MCF 10A (cell line): ENCODE measurements at regions not wholly inside any gene's neighbourhood (a gene's known extent, or its start where the extent isn't known, plus 50 kb on each side); places are given as distances from the start of the nearest gene placed in this dataset.

ENCODE experiments used
- BruUV-seq: library from RNA; stranded (reverse); fragments of 400-500 nt; replicated peaks from 2 replicates; lab custom pipeline; 2021; lab: Mats Ljungman, UMichigan
- CTCF ChIA-PET: fragments of 300-600 bp; sonication (Branson Sonifier 250); formaldehyde crosslinking; extraction: SDS; loops from one replicate; lab custom pipeline; 2021; ENCODE audit warnings: antibody characterized with exemption, inconsistent platforms; lab: Yijun Ruan, JAX
- POLR2A ChIA-PET: fragments of 300-600, 350-650 bp; sonication (Branson Sonifier 250); formaldehyde crosslinking; extraction: SDS; loops from one replicate; lab custom pipeline; 2020; ENCODE audit warnings: antibody characterized with exemption, inconsistent platforms; lab: Yijun Ruan, JAX
- DNase-seq: peaks from one replicate; pipeline ENCODE4 v3.0.0-alpha.2; 2018; ENCODE audit not compliant: unreplicated experiment
- H3K27ac Mint-ChIP-seq: one replicate; pipeline ENCODE4 v1.8.0; 2022; ENCODE audit warnings: mild to moderate bottlenecking, low read depth, mixed read lengths; ENCODE audit not compliant: unreplicated experiment
- H3K27me3 Mint-ChIP-seq: one replicate; pipeline ENCODE4 v1.8.0; 2022; ENCODE audit warnings: mixed read lengths; ENCODE audit not compliant: insufficient read depth, unreplicated experiment
- H3K36me3 Mint-ChIP-seq: one replicate; pipeline ENCODE4 v1.8.0; 2022; ENCODE audit warnings: mild to moderate bottlenecking, moderate library complexity, mixed read lengths; ENCODE audit not compliant: insufficient read depth, unreplicated experiment
- H3K4me1 Mint-ChIP-seq: one replicate; pipeline ENCODE4 v1.8.0; 2022; ENCODE audit warnings: mixed read lengths; ENCODE audit not compliant: insufficient read depth, unreplicated experiment
- H3K4me3 Mint-ChIP-seq: one replicate; pipeline ENCODE4 v1.8.0; 2022; ENCODE audit warnings: mild to moderate bottlenecking, moderate library complexity, mixed read lengths; ENCODE audit not compliant: unreplicated experiment
- H3K9me3 Mint-ChIP-seq: one replicate; pipeline ENCODE4 v1.8.0; 2022; ENCODE audit warnings: mixed read lengths; ENCODE audit not compliant: unreplicated experiment
- CTCF ChIP-seq: fragments of 200-600 bp; IDR thresholded peaks from one replicate; pipeline ENCODE4 v1.8.0; 2022; ENCODE audit warnings: antibody characterized with exemption, mild to moderate bottlenecking; ENCODE audit not compliant: unreplicated experiment
- intact Hi-C: fragments of 100-400 bp; cut with micrococcal nuclease; formaldehyde crosslinking; loops from 2 replicates; pipeline ENCODE4 v1.14.1; 2022

- POLR2A ChIA-PET, result no interaction called here
- no peak for TF ChIP-seq CTCF
- CTCF ChIA-PET, result interaction anchor here (0.6 kb wide), 1 partner anchor 172 kb away, joined by 3 read pairs; no protein-coding TSS in a partner anchor
- Mint-ChIP-seq H3K4me1 (no peaks in the 10 kb centered on the region), H3K4me3 (no peak overlapping the region), H3K36me3 (no peaks in the 10 kb centered on the region), H3K27ac (no peak overlapping the region), H3K27me3 (peaks cover 12% of the 10 kb centered on the region), H3K9me3 (peaks cover 10% of the 10 kb centered on the region)
- no TSS peak for BruUV-seq
- DNase-seq, result no peak
- intact Hi-C loops, result no loop called here
These were observed 65.6 kb upstream of the RAB6C start for GRCh38 chr2:129913695-129914495.

- no peak for TF ChIP-seq CTCF
- BruUV-seq, result no TSS peak
- POLR2A ChIA-PET, result no interaction called here
- DNase-seq, result no peak
- Mint-ChIP-seq H3K9me3 (peaks cover 16% of the 10 kb centered on the region), H3K36me3 (no peaks in the 10 kb centered on the region), H3K4me3 (no peak overlapping the region), H3K27ac (no peak overlapping the region), H3K4me1 (no peaks in the 10 kb centered on the region), H3K27me3 (peaks cover 20% of the 10 kb centered on the region)
- intact Hi-C loops, result no loop called here
- CTCF ChIA-PET, result no interaction called here
These were observed 64.7 kb upstream of the RAB6C start for GRCh38 chr2:129914538-129915302.

- BruUV-seq, result no TSS peak
- DNase-seq, result no peak
- CTCF ChIA-PET, result interaction anchor here (1.1 kb wide), 1 partner anchor 12 kb away, joined by 4 read pairs; no protein-coding TSS in a partner anchor
- intact Hi-C loops, result no loop called here
- Mint-ChIP-seq H3K4me3 (no peak overlapping the region), H3K27me3 (peaks cover 27% of the 10 kb centered on the region), H3K9me3 (peaks cover 16% of the 10 kb centered on the region), H3K27ac (no peak overlapping the region), H3K36me3 (no peaks in the 10 kb centered on the region), H3K4me1 (no peaks in the 10 kb centered on the region)
- no peak for TF ChIP-seq CTCF
- POLR2A ChIA-PET, result no interaction called here
These were observed 64.1 kb upstream of the RAB6C start for GRCh38 chr2:129915303-129915840.

DNA sequence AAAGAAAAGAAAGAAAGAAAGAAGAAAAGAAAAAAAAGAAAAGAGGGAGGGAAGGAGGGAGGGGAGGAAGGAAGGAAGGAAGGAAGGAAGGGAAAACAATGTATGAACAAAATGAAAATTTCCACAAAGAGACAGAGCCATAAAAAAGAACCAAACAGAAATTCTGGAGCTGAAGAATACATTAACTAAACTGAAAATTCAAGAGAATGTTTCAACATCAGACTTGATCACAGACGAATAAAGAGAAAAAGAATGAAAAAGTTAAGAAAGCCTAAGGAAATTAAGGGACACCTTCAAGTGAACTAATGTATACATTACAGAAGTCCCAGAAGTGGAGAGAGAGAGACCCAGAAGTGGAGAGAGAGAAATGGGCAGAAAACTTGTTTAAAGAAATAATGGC is 60.9 kb upstream of the RAB6C start:
- POLR2A ChIA-PET, result no interaction called here
- Mint-ChIP-seq H3K9me3 (peaks cover 16% of the 10 kb centered on the region), H3K36me3 (no peaks in the 10 kb centered on the region), H3K27ac (no peak overlapping the region), H3K27me3 (peaks cover 35% of the 10 kb centered on the region), H3K4me1 (peaks cover 2% of the 10 kb centered on the region), H3K4me3 (no peak overlapping the region)
- no peak for DNase-seq
- intact Hi-C loops, result no loop called here
- no peak for TF ChIP-seq CTCF
- BruUV-seq, result no TSS peak
- CTCF ChIA-PET, result interaction anchor here (0.6 kb wide), 1 partner anchor 27 kb away, joined by 3 read pairs; no protein-coding TSS in a partner anchor
